ENCODE measurements at regions not wholly inside any gene's neighbourhood (a gene's known extent, or its start where the extent isn't known, plus 50 kb on each side); places are given as distances from the start of the nearest gene placed in this dataset.

DNA sequence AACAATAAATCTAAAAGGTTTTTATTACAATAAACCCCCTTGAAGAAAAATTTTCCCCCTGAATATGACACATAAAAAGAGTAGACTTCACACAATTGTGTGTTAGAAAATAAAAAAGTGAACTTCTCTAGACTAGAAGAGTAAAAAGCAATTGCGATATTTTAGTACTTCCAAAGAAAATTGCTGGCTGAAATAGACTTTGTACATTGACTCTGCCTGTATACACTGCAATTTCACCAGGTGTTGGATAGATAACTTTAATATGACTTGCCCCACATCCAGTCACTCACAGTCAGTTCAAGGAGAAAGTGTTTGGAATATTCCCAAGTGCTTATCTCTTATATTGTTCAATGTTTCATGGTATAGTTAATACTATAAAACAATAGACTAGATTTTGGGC, 1780.1 kb upstream of the PCDH20 start:
- TF ChIP-seq, protein P1, sequence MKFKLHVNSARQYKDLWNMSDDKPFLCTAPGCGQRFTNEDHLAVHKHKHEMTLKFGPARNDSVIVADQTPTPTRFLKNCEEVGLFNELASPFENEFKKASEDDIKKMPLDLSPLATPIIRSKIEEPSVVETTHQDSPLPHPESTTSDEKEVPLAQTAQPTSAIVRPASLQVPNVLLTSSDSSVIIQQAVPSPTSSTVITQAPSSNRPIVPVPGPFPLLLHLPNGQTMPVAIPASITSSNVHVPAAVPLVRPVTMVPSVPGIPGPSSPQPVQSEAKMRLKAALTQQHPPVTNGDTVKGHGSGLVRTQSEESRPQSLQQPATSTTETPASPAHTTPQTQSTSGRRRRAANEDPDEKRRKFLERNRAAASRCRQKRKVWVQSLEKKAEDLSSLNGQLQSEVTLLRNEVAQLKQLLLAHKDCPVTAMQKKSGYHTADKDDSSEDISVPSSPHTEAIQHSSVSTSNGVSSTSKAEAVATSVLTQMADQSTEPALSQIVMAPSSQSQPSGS (CRISPR knock-in tag; IDR thresholded peaks at IDR 0.05), result no peak
- TF ChIP-seq ZBTB21 (CRISPR knock-in tag; IDR thresholded peaks at IDR 0.05) (no peak), CAMTA2 (CRISPR knock-in tag; IDR thresholded peaks at IDR 0.05; ENCODE audit: borderline replicate concordance) (no peak), ZNF775 (CRISPR knock-in tag; IDR thresholded peaks at IDR 0.05; ENCODE audit: borderline replicate concordance) (no peak), ZFP1 (CRISPR knock-in tag; IDR thresholded peaks at IDR 0.05) (no peak), ATF7 (IDR thresholded peaks at IDR 0.05) (no peak), ATF7 (CRISPR knock-in tag; IDR thresholded peaks at IDR 0.05) (no peak), SMAD3 (CRISPR knock-in tag; IDR thresholded peaks at IDR 0.05) (no peak)
- TF ChIP-seq, protein P2, sequence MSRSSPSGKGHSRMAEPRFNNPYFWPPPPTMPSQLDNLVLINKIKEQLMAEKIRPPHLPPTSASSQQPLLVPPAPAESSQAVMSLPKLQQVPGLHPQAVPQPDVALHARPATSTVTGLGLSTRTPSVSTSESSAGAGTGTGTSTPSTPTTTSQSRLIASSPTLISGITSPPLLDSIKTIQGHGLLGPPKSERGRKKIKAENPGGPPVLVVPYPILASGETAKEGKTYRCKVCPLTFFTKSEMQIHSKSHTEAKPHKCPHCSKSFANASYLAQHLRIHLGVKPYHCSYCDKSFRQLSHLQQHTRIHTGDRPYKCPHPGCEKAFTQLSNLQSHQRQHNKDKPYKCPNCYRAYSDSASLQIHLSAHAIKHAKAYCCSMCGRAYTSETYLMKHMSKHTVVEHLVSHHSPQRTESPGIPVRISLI (CRISPR knock-in tag; IDR thresholded peaks at IDR 0.05; ENCODE audit: borderline replicate concordance), result no peak
